ENCODE measurements at regions not wholly inside any gene's neighbourhood (a gene's known extent, or its start where the extent isn't known, plus 50 kb on each side); places are given as distances from the start of the nearest gene placed in this dataset.

- no peak for ATAC-seq
- TF ChIP-seq ISL1 (CRISPR knock-in tag; IDR thresholded peaks at IDR 0.05) (no peak), ZFP30 (CRISPR knock-in tag; IDR thresholded peaks at IDR 0.05) (no peak), CSDC2 (CRISPR knock-in tag; IDR thresholded peaks at IDR 0.05) (no peak), BACH2 (CRISPR knock-in tag; IDR thresholded peaks at IDR 0.05; ENCODE audit: borderline replicate concordance) (no peak), GLIS3 (CRISPR knock-in tag; IDR thresholded peaks at IDR 0.05) (no peak), ZNF70 (CRISPR knock-in tag; IDR thresholded peaks at IDR 0.05) (no peak), TOX (CRISPR knock-in tag; IDR thresholded peaks at IDR 0.05; ENCODE audit: borderline replicate concordance) (no peak), TCF4 (CRISPR knock-in tag; IDR thresholded peaks at IDR 0.05; ENCODE audit: borderline replicate concordance) (no peak), SNAI2 (CRISPR knock-in tag; IDR thresholded peaks at IDR 0.05) (no peak), ESRRG (CRISPR knock-in tag; IDR thresholded peaks at IDR 0.05) (no peak), ZC3H10 (CRISPR knock-in tag; IDR thresholded peaks at IDR 0.05) (no peak), ZFP3 (CRISPR knock-in tag; IDR thresholded peaks at IDR 0.05) (no peak), RARB (CRISPR knock-in tag; IDR thresholded peaks at IDR 0.05) (no peak), ARNTL (CRISPR knock-in tag; IDR thresholded peaks at IDR 0.05; ENCODE audit: borderline replicate concordance, low read depth) (no peak), ZNF8 (CRISPR knock-in tag; IDR thresholded peaks at IDR 0.05) (no peak)
- TF ChIP-seq, protein P1, sequence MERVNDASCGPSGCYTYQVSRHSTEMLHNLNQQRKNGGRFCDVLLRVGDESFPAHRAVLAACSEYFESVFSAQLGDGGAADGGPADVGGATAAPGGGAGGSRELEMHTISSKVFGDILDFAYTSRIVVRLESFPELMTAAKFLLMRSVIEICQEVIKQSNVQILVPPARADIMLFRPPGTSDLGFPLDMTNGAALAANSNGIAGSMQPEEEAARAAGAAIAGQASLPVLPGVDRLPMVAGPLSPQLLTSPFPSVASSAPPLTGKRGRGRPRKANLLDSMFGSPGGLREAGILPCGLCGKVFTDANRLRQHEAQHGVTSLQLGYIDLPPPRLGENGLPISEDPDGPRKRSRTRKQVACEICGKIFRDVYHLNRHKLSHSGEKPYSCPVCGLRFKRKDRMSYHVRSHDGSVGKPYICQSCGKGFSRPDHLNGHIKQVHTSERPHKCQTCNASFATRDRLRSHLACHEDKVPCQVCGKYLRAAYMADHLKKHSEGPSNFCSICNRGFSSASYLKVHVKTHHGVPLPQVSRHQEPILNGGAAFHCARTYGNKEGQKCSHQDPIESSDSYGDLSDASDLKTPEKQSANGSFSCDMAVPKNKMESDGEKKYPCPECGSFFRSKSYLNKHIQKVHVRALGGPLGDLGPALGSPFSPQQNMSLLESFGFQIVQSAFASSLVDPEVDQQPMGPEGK (CRISPR knock-in tag; IDR thresholded peaks at IDR 0.05; ENCODE audit: borderline replicate concordance): no peak
- TF ChIP-seq, protein P2, sequence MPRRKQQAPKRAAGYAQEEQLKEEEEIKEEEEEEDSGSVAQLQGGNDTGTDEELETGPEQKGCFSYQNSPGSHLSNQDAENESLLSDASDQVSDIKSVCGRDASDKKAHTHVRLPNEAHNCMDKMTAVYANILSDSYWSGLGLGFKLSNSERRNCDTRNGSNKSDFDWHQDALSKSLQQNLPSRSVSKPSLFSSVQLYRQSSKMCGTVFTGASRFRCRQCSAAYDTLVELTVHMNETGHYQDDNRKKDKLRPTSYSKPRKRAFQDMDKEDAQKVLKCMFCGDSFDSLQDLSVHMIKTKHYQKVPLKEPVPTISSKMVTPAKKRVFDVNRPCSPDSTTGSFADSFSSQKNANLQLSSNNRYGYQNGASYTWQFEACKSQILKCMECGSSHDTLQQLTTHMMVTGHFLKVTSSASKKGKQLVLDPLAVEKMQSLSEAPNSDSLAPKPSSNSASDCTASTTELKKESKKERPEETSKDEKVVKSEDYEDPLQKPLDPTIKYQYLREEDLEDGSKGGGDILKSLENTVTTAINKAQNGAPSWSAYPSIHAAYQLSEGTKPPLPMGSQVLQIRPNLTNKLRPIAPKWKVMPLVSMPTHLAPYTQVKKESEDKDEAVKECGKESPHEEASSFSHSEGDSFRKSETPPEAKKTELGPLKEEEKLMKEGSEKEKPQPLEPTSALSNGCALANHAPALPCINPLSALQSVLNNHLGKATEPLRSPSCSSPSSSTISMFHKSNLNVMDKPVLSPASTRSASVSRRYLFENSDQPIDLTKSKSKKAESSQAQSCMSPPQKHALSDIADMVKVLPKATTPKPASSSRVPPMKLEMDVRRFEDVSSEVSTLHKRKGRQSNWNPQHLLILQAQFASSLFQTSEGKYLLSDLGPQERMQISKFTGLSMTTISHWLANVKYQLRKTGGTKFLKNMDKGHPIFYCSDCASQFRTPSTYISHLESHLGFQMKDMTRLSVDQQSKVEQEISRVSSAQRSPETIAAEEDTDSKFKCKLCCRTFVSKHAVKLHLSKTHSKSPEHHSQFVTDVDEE (CRISPR knock-in tag; IDR thresholded peaks at IDR 0.05): no peak
- TF ChIP-seq, protein P3, sequence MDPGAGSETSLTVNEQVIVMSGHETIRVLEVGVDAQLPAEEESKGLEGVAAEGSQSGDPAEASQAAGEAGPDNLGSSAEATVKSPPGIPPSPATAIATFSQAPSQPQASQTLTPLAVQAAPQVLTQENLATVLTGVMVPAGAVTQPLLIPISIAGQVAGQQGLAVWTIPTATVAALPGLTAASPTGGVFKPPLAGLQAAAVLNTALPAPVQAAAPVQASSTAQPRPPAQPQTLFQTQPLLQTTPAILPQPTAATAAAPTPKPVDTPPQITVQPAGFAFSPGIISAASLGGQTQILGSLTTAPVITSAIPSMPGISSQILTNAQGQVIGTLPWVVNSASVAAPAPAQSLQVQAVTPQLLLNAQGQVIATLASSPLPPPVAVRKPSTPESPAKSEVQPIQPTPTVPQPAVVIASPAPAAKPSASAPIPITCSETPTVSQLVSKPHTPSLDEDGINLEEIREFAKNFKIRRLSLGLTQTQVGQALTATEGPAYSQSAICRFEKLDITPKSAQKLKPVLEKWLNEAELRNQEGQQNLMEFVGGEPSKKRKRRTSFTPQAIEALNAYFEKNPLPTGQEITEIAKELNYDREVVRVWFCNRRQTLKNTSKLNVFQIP (CRISPR knock-in tag; IDR thresholded peaks at IDR 0.05; ENCODE audit: borderline replicate concordance, low read depth): no peak
- TF ChIP-seq, protein P4, sequence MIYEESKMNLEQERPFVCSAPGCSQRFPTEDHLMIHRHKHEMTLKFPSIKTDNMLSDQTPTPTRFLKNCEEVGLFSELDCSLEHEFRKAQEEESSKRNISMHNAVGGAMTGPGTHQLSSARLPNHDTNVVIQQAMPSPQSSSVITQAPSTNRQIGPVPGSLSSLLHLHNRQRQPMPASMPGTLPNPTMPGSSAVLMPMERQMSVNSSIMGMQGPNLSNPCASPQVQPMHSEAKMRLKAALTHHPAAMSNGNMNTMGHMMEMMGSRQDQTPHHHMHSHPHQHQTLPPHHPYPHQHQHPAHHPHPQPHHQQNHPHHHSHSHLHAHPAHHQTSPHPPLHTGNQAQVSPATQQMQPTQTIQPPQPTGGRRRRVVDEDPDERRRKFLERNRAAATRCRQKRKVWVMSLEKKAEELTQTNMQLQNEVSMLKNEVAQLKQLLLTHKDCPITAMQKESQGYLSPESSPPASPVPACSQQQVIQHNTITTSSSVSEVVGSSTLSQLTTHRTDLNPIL (CRISPR knock-in tag; IDR thresholded peaks at IDR 0.05; ENCODE audit: low read depth): no peak
Measured at GRCh38 chr3:22492342-22492741, 710.8 kb upstream of the UBE2E2 start.

GRCh38 chr3:22495241-22495640 lies 707.9 kb upstream of the UBE2E2 start:
- TF ChIP-seq, protein P3 (CRISPR knock-in tag; IDR thresholded peaks at IDR 0.05; ENCODE audit: borderline replicate concordance, low read depth): no peak
- ATAC-seq: no peak

GRCh38 chr3:22495791-22496190 lies 707.3 kb upstream of the UBE2E2 start:
- TF ChIP-seq CSDC2 (CRISPR knock-in tag; IDR thresholded peaks at IDR 0.05): no peak
- TF ChIP-seq, protein P4 (CRISPR knock-in tag; IDR thresholded peaks at IDR 0.05; ENCODE audit: low read depth): no peak
- TF ChIP-seq ESRRG (CRISPR knock-in tag; IDR thresholded peaks at IDR 0.05): no peak
- TF ChIP-seq, protein P2 (CRISPR knock-in tag; IDR thresholded peaks at IDR 0.05): no peak
- TF ChIP-seq SNAI2 (CRISPR knock-in tag; IDR thresholded peaks at IDR 0.05): no peak
- no peak for TF ChIP-seq TOX (CRISPR knock-in tag; IDR thresholded peaks at IDR 0.05; ENCODE audit: borderline replicate concordance)
- no peak for TF ChIP-seq TCF4 (CRISPR knock-in tag; IDR thresholded peaks at IDR 0.05; ENCODE audit: borderline replicate concordance)
- no peak for TF ChIP-seq ZNF8 (CRISPR knock-in tag; IDR thresholded peaks at IDR 0.05)
- no peak for TF ChIP-seq CSRNP3 (CRISPR knock-in tag; IDR thresholded peaks at IDR 0.05)
- ATAC-seq: no peak

Data from SK-N-SH treated with all-trans-retinoic acid at 6 μM for 48 hours (cell line).